ENCODE measurements at regions not wholly inside any gene's neighbourhood (a gene's known extent, or its start where the extent isn't known, plus 50 kb on each side); places are given as distances from the start of the nearest gene placed in this dataset.

DNA sequence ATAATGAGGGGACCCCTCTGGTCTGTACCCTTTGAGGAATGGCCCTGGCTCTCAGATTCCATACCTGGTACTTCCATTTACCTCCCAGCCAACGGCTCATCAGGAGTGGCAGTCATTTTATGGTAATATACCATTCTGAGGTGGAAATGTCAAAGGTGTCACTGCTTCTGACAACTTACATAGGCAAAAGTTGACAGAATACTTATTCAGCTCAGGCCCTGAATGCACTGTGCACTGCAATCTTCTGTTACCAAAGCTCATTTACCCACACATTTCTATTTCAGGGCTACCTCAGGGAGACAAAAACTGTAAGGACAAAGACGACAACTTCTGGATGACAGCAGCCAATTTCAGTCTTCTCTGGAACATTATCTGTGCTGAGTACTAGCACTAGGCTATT lies 212.2 kb upstream of the TMEM260 start:
- Histone ChIP-seq H3K4me2 (ENCODE audit: low read length) (no peak overlapping the region), H3K79me2 (ENCODE audit: insufficient read depth, low read length) (no peaks in the 10 kb centered on the region), H3K4me1 (ENCODE audit: control insufficient read depth in 1 of 2, insufficient read depth in 2 of 2, low read length in 2 of 2) (no peaks in the 10 kb centered on the region), H4K20me1 (ENCODE audit: insufficient read depth) (no peaks in the 10 kb centered on the region), H3K4me3 (replicated peaks in 1 of 2; ENCODE audit: low read depth in 1 of 2, low read length in 2 of 2) (no peak overlapping the region), H3K27ac (ENCODE audit: low read depth, low read length) (no peak overlapping the region), H3K36me3 (ENCODE audit: control insufficient read depth in 1 of 2, insufficient read depth in 2 of 2, low read length in 2 of 2) (no peaks in the 10 kb centered on the region), H3K9me3 (ENCODE audit: control insufficient read depth in 1 of 2, insufficient read depth in 1 of 2, low read depth in 1 of 2, low read length in 2 of 2) (no peaks in the 10 kb centered on the region), H3K9me2 (ENCODE audit: insufficient read depth) (no peaks in the 10 kb centered on the region), H3K9ac (ENCODE audit: low read length) (no peak overlapping the region), H2AFZ (ENCODE audit: low read depth, low read length, poor library complexity, severe bottlenecking) (no peak overlapping the region), H3K27me3 (ENCODE audit: insufficient read depth, low read length) (peaks cover 31% of the 10 kb centered on the region)
- CTCF ChIA-PET: interaction anchor here (1.1 kb wide), 1 partner anchor 27 kb away, joined by 6 read pairs; no protein-coding TSS in a partner anchor
- POLR2A ChIA-PET: no interaction called here
- ATAC-seq: no peak
- RAD21 ChIA-PET (ENCODE audit: low non-redundant PET in 1 of 2, low total read pairs in 2 of 2, uncharacterized antibody in 2 of 2, unreplicated experiment in 2 of 2): no interaction called here
- no TSS peak for BruUV-seq (replicated peaks)
- no peak for TF ChIP-seq FOSL1 (IDR thresholded peaks at IDR 0.05; ENCODE audit: low read depth)
- no peak for TF ChIP-seq MAX (IDR thresholded peaks at IDR 0.05)
- no peak for TF ChIP-seq ZNF274 (IDR thresholded peaks at IDR 0.05; ENCODE audit: low read depth, low read length)
- no peak for TF ChIP-seq CBX3 (IDR thresholded peaks at IDR 0.05; ENCODE audit: low read depth)
- no peak for TF ChIP-seq RAD21 (IDR thresholded peaks at IDR 0.05; ENCODE audit: low read depth)
- TF ChIP-seq POLR2A (IDR thresholded peaks at IDR 0.05; ENCODE audit: borderline replicate concordance, extremely low read depth, insufficient read depth, insufficient read length): no peak
- no peak for TF ChIP-seq YY1 (IDR thresholded peaks at IDR 0.05; ENCODE audit: extremely low read depth, insufficient replicate concordance, low read depth, low read length)
- TF ChIP-seq, protein P1, sequence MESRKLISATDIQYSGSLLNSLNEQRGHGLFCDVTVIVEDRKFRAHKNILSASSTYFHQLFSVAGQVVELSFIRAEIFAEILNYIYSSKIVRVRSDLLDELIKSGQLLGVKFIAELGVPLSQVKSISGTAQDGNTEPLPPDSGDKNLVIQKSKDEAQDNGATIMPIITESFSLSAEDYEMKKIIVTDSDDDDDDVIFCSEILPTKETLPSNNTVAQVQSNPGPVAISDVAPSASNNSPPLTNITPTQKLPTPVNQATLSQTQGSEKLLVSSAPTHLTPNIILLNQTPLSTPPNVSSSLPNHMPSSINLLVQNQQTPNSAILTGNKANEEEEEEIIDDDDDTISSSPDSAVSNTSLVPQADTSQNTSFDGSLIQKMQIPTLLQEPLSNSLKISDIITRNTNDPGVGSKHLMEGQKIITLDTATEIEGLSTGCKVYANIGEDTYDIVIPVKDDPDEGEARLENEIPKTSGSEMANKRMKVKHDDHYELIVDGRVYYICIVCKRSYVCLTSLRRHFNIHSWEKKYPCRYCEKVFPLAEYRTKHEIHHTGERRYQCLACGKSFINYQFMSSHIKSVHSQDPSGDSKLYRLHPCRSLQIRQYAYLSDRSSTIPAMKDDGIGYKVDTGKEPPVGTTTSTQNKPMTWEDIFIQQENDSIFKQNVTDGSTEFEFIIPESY (IDR thresholded peaks at IDR 0.05; ENCODE audit: extremely low read depth, insufficient replicate concordance, low read length): no peak
- no peak for TF ChIP-seq SRF (IDR thresholded peaks at IDR 0.05; ENCODE audit: low read depth)
- no peak for TF ChIP-seq TCF7L2 (IDR thresholded peaks at IDR 0.05; ENCODE audit: borderline replicate concordance, extremely low read depth, insufficient read depth, insufficient read length)
- TF ChIP-seq EZH2 (IDR thresholded peaks at IDR 0.05): no peak
- TF ChIP-seq SP1 (IDR thresholded peaks at IDR 0.05; ENCODE audit: low read depth): no peak
- no peak for TF ChIP-seq CEBPB (IDR thresholded peaks at IDR 0.05; ENCODE audit: low read depth)
- TF ChIP-seq ZFX (IDR thresholded peaks at IDR 0.05): no peak
- no peak for TF ChIP-seq ELF1 (IDR thresholded peaks at IDR 0.05; ENCODE audit: borderline replicate concordance, low read depth)
- TF ChIP-seq, protein P2, sequence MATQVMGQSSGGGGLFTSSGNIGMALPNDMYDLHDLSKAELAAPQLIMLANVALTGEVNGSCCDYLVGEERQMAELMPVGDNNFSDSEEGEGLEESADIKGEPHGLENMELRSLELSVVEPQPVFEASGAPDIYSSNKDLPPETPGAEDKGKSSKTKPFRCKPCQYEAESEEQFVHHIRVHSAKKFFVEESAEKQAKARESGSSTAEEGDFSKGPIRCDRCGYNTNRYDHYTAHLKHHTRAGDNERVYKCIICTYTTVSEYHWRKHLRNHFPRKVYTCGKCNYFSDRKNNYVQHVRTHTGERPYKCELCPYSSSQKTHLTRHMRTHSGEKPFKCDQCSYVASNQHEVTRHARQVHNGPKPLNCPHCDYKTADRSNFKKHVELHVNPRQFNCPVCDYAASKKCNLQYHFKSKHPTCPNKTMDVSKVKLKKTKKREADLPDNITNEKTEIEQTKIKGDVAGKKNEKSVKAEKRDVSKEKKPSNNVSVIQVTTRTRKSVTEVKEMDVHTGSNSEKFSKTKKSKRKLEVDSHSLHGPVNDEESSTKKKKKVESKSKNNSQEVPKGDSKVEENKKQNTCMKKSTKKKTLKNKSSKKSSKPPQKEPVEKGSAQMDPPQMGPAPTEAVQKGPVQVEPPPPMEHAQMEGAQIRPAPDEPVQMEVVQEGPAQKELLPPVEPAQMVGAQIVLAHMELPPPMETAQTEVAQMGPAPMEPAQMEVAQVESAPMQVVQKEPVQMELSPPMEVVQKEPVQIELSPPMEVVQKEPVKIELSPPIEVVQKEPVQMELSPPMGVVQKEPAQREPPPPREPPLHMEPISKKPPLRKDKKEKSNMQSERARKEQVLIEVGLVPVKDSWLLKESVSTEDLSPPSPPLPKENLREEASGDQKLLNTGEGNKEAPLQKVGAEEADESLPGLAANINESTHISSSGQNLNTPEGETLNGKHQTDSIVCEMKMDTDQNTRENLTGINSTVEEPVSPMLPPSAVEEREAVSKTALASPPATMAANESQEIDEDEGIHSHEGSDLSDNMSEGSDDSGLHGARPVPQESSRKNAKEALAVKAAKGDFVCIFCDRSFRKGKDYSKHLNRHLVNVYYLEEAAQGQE (IDR thresholded peaks at IDR 0.05; ENCODE audit: low read depth): no peak
- no peak for TF ChIP-seq EGR1 (IDR thresholded peaks at IDR 0.05; ENCODE audit: low read depth)
- no peak for DNase-seq (ENCODE audit: low read depth, low spot score)
- intact Hi-C loops (cut with micrococcal nuclease): no loop called here

All from HCT116 (cell line).